Astrocyte (in vitro differentiated cells and primary cell): ENCODE measurements at regions not wholly inside any gene's neighbourhood (a gene's known extent, or its start where the extent isn't known, plus 50 kb on each side); places are given as distances from the start of the nearest gene placed in this dataset.
"Not testable (repeated sequence)": the region's sequence is repeated elsewhere in the genome, so short reads cannot be mapped to it uniquely, and the experiment has no call there.

Experiments
- CTCF ChIP-seq: IDR thresholded peaks from 2 replicates; pipeline ENCODE4 v1.5.1; 2011; ENCODE audit warnings: low read depth, mild to moderate bottlenecking, inconsistent platforms, low read length, moderate library complexity; ENCODE audit not compliant: insufficient read depth
- EZH2 ChIP-seq: IDR thresholded peaks from 2 replicates; pipeline ENCODE4 v1.6.1; 2012; ENCODE audit warnings: mild to moderate bottlenecking, low read length, inconsistent platforms; ENCODE audit not compliant: insufficient read depth

DNA sequence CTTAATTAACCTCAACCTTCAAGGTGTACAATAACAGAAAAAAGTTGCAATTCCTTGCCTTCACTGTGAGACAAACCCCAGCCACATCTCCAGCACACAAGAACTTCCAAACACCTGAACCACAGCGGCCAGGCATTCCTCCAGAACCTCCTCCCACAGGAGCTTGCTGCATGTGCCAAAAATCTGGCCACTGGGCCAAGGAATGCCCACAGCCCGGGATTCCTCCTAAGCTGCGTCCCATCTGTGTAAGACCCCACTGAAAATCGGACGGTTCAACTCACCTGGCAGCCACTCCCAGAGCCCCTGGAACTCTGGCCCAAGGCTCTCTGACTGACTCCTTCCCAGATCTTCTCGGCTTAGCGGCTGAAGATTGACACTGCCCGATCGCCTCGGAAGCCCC lies 70.6 kb downstream of the MAD2L1 start:
- TF ChIP-seq CTCF, EZH2: not testable (repeated sequence)
